H1 (cell line): ENCODE measurements at regions not wholly inside any gene's neighbourhood (a gene's known extent, or its start where the extent isn't known, plus 50 kb on each side); places are given as distances from the start of the nearest gene placed in this dataset.

Experiments
- TF ChIP-seq, protein P1 (sequence below), 3 experiments: IDR thresholded peaks; 1 replicate in 2 of 3; 2 replicates in 1 of 3; pipeline versions ENCODE4 v1.5.1 to v1.6.1; 2011; ENCODE audit warnings: low read length in 3 of 3, mild to moderate bottlenecking in 3 of 3, inconsistent platforms in 2 of 3, low read depth in 1 of 3, moderate library complexity in 1 of 3; ENCODE audit not compliant: insufficient read depth in 1 of 3; ENCODE audit errors: control extremely low read depth in 1 of 3

DNA sequence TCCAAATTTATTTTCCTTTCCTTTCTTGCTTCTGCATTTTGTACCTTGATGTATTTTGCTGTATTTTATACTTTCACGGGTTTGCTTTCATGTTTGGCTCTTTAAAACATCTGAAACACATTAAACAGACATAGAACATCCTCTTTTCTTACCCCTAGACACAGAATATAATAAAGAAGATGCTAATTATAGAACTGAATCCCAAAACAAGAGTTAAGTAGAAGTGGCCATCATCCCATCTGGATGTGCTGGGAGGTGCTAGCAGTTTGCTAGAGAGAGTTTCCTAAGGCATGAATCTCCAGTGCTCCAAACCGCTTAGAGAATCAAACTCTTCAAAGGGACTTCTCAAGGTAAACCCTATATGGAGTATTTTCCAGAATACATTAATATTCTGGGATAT, 53.9 kb upstream of the GNG12 start (continued):
- TF ChIP-seq, protein P1, sequence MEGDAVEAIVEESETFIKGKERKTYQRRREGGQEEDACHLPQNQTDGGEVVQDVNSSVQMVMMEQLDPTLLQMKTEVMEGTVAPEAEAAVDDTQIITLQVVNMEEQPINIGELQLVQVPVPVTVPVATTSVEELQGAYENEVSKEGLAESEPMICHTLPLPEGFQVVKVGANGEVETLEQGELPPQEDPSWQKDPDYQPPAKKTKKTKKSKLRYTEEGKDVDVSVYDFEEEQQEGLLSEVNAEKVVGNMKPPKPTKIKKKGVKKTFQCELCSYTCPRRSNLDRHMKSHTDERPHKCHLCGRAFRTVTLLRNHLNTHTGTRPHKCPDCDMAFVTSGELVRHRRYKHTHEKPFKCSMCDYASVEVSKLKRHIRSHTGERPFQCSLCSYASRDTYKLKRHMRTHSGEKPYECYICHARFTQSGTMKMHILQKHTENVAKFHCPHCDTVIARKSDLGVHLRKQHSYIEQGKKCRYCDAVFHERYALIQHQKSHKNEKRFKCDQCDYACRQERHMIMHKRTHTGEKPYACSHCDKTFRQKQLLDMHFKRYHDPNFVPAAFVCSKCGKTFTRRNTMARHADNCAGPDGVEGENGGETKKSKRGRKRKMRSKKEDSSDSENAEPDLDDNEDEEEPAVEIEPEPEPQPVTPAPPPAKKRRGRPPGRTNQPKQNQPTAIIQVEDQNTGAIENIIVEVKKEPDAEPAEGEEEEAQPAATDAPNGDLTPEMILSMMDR (IDR thresholded peaks at IDR 0.05; ENCODE audit: control extremely low read depth in 1 of 3, insufficient read depth in 1 of 3, low read depth in 1 of 3, low read length in 3 of 3) = no peak
